HG02885 (cell line): ENCODE measurements at regions not wholly inside any gene's neighbourhood (a gene's known extent, or its start where the extent isn't known, plus 50 kb on each side); places are given as distances from the start of the nearest gene placed in this dataset.

Experiments
- ATAC-seq: cut with Tn5 transposase; IDR thresholded peaks from one replicate; pipeline ENCODE4 v1.9.1; 2021; ENCODE audit warnings: mild to moderate bottlenecking; ENCODE audit not compliant: unreplicated experiment, poor library complexity

GRCh38 chrX:6472652-6473342 is 62.1 kb downstream of the VCX3A start:
- ATAC-seq: no peak

DNA sequence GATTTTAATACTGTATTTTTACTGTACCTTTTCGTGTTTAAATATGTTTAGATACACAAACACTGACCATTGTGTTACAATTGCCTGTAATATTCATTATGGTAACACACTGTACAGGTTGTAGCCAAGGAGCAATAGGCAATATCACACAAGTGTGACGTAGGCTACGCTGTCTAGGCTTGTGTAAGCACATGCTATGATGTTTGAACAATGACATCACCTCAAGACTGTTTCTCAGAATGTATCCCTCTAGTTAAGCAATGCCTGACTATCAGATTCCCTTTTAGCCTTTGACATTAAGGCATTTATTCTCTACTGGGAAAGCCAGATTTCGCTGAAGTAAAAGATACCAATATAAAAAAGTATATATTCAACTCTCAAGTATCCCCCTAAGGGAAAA is 66.2 kb downstream of the VCX3A start:
- no peak for ATAC-seq

DNA sequence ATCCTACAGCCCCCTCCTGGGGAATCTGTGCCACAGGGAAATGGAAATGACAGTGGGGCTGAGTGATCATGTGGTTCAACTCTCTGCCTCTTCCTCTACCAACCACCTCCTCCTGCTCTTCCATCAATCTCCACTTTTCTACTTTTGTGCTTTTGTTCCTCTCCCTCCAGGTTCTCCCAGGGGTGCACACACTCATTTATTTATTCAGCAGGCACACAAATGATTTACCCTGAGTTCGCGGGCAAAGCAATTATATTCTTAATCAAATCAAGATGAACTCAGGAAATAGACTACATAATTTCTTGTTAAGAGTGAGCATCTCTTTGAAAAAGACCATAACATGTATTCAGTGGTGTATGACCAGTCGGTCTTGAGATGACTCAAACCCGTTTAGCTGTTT is 69.2 kb downstream of the VCX3A start:
- no peak for ATAC-seq

- ATAC-seq: no peak
These were observed 70.2 kb downstream of the VCX3A start for GRCh38 chrX:6464726-6465125.

GRCh38 chrX:6460893-6461490 is 73.9 kb downstream of the VCX3A start:
- ATAC-seq: no peak

DNA sequence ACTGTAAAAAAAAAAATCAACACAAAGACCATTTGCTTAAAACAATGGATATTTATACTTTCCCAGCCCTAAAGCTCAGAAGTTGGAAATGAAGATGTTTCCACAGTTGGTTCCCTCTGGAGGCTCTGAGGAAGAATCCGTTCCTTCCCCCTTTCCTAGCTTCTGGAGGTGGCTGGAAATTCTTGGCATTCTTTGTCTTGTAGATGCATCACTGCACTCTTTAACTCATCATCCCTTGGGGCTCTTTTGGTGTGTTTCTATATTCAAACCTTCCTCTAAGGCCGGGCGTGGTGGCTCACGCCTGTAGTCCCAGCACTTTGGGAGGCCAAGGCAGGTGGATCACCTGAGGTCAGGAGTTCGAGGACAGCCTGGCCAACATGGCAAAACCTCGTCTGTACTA is 78.7 kb downstream of the VCX3A start:
- ATAC-seq: no peak

DNA sequence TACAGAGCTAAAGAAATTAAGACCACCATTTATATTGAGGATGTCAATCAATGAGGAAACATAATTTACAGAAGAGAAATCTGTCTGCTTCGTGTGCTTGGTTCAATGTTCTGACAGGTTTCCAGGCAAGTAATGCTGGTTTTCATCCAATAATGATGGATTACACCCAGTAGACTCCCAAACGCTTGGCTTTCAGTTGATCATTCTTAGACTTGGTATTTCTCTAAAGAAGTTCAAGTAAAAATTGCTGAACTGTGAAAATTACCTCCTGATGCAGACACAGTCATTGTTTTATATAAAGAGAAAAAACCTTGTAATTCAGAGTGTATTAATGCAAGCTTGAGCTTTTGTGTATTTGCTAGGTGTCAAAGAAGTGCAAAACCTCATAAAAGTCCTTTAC is 85.0 kb downstream of the VCX3A start:
- ATAC-seq: no peak

GRCh38 chrX:6448003-6448402 is 86.9 kb downstream of the VCX3A start:
- ATAC-seq: no peak

GRCh38 chrX:6446582-6446981 is 88.3 kb downstream of the VCX3A start:
- no peak for ATAC-seq

DNA sequence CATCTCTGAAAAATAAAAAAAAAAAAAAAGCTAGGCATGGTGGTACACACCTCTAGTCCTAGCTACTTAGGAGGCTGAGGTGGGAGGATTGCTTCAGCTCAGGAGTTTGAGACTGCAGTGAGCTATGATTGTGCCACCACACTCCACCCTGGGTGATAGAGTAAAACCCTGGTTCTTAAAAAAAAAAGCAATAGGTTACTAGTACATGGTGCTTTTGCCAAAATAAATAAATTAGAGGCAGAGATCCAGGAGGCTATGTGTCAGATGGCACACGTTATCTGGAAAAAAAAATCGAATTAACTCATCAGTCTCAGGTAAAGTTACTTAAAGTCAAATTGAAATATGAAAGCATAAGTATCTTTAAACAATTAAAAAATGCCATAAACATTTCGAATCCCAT is 94.3 kb downstream of the VCX3A start:
- no peak for ATAC-seq

- ATAC-seq: no peak
These were observed 102.7 kb downstream of the VCX3A start for GRCh38 chrX:6432226-6432625.

- no peak for ATAC-seq
These were observed 127.4 kb downstream of the VCX3A start for GRCh38 chrX:6407542-6407941.

DNA sequence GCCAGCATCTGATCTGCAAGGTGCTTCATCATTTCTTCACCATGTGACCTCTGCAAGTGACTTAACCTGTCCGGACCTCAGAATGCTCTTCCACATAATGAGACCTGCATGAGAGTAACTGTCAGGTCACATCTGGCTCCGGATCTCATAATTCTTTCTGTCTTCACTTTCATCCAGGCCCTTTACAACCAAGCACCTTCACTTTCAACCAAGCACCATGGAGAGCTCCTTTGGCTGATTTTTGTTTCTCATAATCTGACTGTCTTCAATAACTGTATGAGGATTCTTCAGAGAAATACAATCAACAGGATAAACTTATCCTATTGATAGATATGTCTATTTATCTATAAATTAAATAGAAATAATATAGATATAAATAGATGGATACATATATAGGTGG is 148.1 kb downstream of the VCX3A start:
- ATAC-seq: no peak

DNA sequence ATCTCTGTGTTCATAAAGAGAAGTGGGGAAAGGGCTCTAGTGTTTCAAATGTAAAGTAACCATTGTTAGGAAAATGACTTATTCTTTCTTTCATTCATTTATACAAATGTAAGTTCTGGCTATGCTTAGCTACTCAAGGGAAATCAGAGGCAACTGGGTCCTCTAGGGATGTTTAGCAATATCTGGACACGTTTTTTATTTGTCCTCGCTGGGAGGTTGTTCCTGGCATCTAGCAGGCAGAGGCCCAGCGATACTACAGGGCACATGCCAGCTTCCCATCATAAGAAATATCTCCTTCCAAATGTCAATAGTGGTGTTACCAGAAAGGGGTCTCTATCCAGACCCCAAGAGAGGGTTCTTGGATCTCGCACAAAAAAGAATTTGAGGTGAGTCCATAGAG is 150.0 kb downstream of the VCX3A start:
- no peak for ATAC-seq

DNA sequence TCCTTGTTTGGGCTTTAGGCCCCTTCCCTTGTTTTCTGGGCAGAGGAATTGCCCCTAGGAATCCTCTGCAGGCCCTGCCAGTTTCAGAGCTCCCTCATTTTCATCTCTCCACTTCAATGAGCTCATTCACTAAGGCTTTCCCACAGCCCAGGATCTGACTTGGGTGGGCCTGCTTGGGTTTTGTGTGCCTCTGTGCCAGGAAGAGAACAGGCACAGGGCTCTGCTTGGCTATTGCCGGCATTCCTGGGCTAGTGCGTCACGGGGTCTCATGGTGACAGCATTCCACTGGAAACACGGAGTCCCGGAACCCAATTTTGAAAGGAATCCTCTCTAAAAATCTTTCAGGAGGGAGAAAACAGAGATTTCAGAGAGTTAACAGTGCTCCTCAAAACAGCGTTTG is 150.5 kb downstream of the VCX3A start:
- no peak for ATAC-seq

GRCh38 chrX:6383917-6384316 is 151.0 kb downstream of the VCX3A start:
- no peak for ATAC-seq

GRCh38 chrX:6383488-6383887 is 151.4 kb downstream of the VCX3A start:
- no peak for ATAC-seq

DNA sequence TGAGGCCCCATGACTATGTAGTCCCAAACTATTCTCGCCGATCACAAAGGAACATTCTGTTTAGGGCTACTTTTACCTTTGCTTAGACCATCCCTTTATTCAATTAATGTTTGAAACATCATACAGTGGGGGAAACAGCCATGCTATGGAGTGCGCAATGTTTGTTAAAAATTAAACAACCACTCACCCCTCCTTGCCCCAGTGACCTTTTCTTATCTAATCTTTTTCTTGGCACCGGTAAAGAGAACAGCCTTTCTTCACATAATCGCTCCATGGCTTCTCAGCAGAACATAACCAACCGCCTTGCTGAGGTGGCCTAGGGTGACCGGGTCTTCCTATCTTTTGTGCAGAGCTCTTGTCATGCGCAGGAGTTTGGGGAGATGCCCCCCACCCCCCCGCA is 152.6 kb downstream of the VCX3A start:
- ATAC-seq: no peak

- ATAC-seq: no peak
These were observed 148.6 kb upstream of the NLGN4X start for GRCh38 chrX:6377103-6377764.

DNA sequence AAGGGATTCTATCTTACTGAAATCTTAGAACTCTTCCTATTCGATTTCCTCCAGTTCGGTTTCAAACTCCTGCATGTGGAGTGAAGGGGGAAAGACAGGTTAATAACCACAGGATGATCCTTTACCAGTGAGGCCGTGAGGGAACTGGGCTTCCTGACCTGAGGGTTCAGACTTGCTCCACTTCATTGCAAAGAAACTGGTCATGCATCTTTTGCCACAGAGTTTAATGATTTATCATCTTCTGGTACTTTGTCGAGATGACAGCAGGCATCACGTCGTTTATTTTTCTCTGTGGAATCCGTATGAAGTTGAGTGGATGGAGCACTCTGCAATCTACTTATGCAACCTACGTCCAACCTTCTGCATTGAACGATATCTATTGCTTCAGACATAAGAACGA is 145.9 kb upstream of the NLGN4X start:
- ATAC-seq: no peak

GRCh38 chrX:6372981-6373380 is 144.3 kb upstream of the NLGN4X start:
- no peak for ATAC-seq

- no peak for ATAC-seq
These were observed 142.7 kb upstream of the NLGN4X start for GRCh38 chrX:6371353-6371752.
